Naive thymus-derived CD8-positive, alpha-beta T cell (primary cell): ENCODE measurements at regions not wholly inside any gene's neighbourhood (a gene's known extent, or its start where the extent isn't known, plus 50 kb on each side); places are given as distances from the start of the nearest gene placed in this dataset.
A peak's percentile ranks its signal among the peaks of the same experiment; 100 is the strongest.
"Not testable (repeated sequence)": the region's sequence is repeated elsewhere in the genome, so short reads cannot be mapped to it uniquely, and the experiment has no call there.

Experiments
- ATAC-seq, 2 donors: fragments of 150-1000 bp; cut with Tn5 transposase in 1 of 2; sonication (Bioruptor Pico), chemical (Tn5 transposase) in 1 of 2; 1 replicate in 1 of 2; 2 replicates in 1 of 2; pipeline ENCODE4 v1.10.0; 2021; ENCODE audit warnings: mild to moderate bottlenecking in 2 of 2, moderate library complexity in 2 of 2
- POLR2A ChIA-PET: fragments of 350-600 bp; sonication (Branson Sonifier 250); formaldehyde crosslinking; loops from one replicate; lab custom pipeline; 2021; ENCODE audit warnings: antibody characterized with exemption; lab: Charles Lee
- DNase-seq, 10 donors: peaks; one replicate each; pipeline versions ENCODE4 v3.0.0 to v3.0.0-alpha.2; 2020 to 2022
- H3K27ac Mint-ChIP-seq, 10 donors: one replicate each; pipeline ENCODE4 v1.8.0; 2020 to 2022; ENCODE audit warnings: mild to moderate bottlenecking in 10 of 10, mixed read lengths in 10 of 10, moderate library complexity in 4 of 10, inconsistent platforms in 1 of 10
- H3K27me3 Mint-ChIP-seq, 5 donors: one replicate each; pipeline ENCODE4 v1.8.0; 2021 to 2022; ENCODE audit warnings: mixed read lengths in 5 of 5
- H3K36me3 Mint-ChIP-seq, 3 donors: one replicate each; pipeline ENCODE4 v1.8.0; 2020 to 2022; ENCODE audit warnings: mixed read lengths in 3 of 3, mild to moderate bottlenecking in 2 of 3, inconsistent platforms in 1 of 3
- H3K4me1 Mint-ChIP-seq, 4 donors: one replicate each; pipeline ENCODE4 v1.8.0; 2021 to 2022; ENCODE audit warnings: mixed read lengths in 4 of 4
- H3K4me3 Mint-ChIP-seq, 10 donors: one replicate each; pipeline ENCODE4 v1.8.0; 2020 to 2022; ENCODE audit warnings: mild to moderate bottlenecking in 10 of 10, mixed read lengths in 10 of 10, moderate library complexity in 6 of 10, inconsistent platforms in 1 of 10
- H3K9me3 Mint-ChIP-seq, 9 donors: one replicate each; pipeline ENCODE4 v1.8.0; 2020 to 2022; ENCODE audit warnings: mixed read lengths in 9 of 9, mild to moderate bottlenecking in 3 of 9, inconsistent platforms in 1 of 9, moderate library complexity in 1 of 9

DNA sequence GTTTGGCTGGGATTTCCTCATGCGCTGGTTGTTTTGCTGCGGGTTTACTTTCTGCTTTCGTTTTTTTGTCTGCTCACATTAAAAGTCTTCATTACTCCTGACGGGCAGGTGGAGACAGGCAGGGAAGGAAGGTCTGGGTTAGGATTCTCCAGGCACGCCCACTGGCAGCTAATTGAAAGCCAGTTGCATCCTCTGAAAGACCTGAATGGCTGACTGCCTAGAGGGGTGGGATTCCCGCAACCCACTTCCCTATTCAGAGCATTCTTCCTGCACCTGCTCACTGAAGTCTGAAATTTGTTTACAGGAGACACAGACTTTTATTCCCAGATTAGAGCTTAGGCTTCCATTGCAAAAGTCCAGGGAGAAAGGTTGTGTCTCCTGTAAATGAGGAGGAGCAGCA lies 172.0 kb downstream of the UQCRFS1 start:
- H3K27ac Mint-ChIP-seq, result no peak overlapping the region
- POLR2A ChIA-PET, result no interaction called here
- no peak for ATAC-seq

DNA sequence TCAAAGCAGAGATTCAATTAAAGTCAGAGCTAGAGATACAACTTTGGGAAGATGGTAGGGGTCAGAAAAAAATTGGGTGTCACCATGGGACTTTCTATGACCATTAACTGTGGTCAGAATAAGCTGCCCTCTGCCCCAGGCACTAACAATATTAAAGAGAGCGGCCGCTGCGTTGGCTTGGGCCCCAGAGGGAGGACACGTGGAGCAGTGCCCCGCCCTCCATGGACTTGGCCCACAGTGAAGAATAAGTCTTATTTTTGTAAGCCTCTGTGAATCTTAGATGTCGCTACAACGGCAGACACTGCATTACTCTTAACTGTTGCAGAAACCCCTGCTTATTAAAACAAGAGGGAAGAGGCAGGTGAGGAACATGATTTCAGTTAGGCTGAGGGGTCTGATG lies 172.7 kb downstream of the UQCRFS1 start:
- POLR2A ChIA-PET, result no interaction called here
- H3K9me3 Mint-ChIP-seq, result peaks cover 0 to 9% (median 0%) of the 10 kb centered on the region in 9 donors
- no peaks in the 10 kb centered on the region for H3K4me1 Mint-ChIP-seq
- peaks cover 0 to 5% (median 0%) of the 10 kb centered on the region in 3 donors for H3K36me3 Mint-ChIP-seq
- H3K27me3 Mint-ChIP-seq, result peaks cover 0 to 22% (median 11%) of the 10 kb centered on the region in 5 donors
- no peak for DNase-seq
- peak overlapping the region in 1 of 10 donors; percentile 62 for H3K27ac Mint-ChIP-seq
- no peak overlapping the region for H3K4me3 Mint-ChIP-seq
- no peak for ATAC-seq

More for the DNA sequence above, 172.0 kb downstream of the UQCRFS1 start:
- peaks cover 0 to 5% (median 0%) of the 10 kb centered on the region in 3 donors for H3K36me3 Mint-ChIP-seq
- H3K9me3 Mint-ChIP-seq, result peaks cover 0 to 9% (median 0%) of the 10 kb centered on the region in 9 donors
- peaks cover 0 to 22% (median 11%) of the 10 kb centered on the region in 5 donors for H3K27me3 Mint-ChIP-seq
- no peak for DNase-seq
- no peaks in the 10 kb centered on the region for H3K4me1 Mint-ChIP-seq
- H3K4me3 Mint-ChIP-seq, result no peak overlapping the region

DNA sequence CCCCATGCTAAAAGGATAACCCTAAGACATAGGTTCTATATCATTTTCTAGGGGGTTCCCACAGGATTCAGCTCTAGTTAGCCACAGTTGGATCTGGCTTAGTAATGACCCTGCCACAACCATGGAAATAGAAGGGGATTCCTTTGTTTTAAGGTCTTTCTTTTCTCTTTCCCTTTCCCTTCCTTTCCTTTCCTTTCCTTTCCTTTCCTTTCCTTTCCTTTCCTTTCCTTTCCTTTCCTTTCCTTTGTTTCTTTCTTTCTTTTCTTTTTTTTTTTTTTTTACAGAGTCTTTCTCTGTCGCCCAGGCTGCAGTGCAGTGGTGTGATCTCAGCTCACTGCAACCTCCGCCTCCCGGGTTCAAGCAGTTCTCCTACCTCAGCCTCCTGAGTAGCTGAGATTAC lies 173.9 kb downstream of the UQCRFS1 start:
- ATAC-seq, H3K36me3 Mint-ChIP-seq, H3K4me1 Mint-ChIP-seq, POLR2A ChIA-PET, H3K4me3 Mint-ChIP-seq, DNase-seq, H3K9me3 Mint-ChIP-seq, H3K27ac Mint-ChIP-seq: not testable (repeated sequence)
- H3K27me3 Mint-ChIP-seq, result peaks cover 0 to 22% (median 11%) of the 10 kb centered on the region in 5 donors

DNA sequence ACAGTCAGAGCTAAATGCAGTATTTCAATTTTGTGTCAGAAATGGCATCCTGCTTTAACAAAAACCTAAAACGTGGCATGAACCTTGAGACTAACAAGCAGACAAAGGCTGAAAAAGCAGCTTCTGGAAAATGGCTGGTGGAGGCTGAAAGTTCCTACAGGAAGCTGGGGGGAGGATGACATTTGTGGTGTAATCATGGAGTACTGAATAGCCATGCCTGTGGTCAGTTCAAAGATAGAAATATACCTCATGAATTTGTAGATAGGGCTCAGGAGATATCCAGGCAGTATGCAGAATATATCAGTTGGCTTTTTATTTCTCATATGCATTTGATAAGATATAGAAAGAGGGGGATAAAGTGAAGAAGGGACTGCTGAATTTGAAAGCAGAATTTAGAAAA lies 181.7 kb downstream of the UQCRFS1 start:
- H3K36me3 Mint-ChIP-seq, result peaks cover 0 to 3% (median 0%) of the 10 kb centered on the region in 3 donors
- no peaks in the 10 kb centered on the region for H3K4me1 Mint-ChIP-seq
- peaks cover 0 to 10% (median 0%) of the 10 kb centered on the region in 5 donors for H3K27me3 Mint-ChIP-seq
- H3K4me3 Mint-ChIP-seq, result no peak overlapping the region
- peaks cover 0 to 12% (median 3%) of the 10 kb centered on the region in 9 donors for H3K9me3 Mint-ChIP-seq
- DNase-seq, result no peak
- no peak overlapping the region for H3K27ac Mint-ChIP-seq
- ATAC-seq, result no peak
- POLR2A ChIA-PET, result no interaction called here

DNA sequence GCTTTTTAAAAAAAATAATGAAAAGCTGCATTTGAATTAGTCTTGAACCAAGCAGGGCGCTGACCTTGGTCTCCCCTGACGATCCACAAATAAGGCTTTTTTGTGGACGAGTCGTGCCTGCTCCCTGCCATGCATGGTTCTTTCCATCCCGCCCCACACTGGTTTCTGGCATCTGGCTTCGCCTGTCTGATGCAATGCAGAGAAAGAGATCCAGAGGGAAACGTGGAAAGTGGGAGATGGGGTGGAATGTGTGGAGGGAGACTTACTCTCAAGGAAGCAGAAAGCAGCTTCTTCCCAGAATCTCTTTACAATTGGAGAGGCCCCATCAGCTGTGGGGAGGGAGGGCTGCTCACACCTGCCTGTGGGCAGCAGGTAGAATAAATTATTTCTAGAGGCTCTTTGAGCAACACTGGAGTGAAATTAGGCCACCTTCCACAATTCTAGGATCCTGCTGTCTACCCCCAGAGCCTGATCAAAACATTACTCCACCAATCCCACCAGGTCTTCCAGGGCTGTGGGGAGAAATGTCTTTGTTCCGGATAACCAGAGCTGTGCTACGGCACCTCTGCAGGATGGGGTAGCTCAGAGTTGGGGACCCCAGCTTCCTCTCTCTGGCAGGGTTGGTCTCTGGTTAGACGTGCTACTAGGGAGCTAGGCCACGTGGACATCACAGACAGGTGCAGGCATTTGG lies 183.5 kb downstream of the UQCRFS1 start:
- H3K9me3 Mint-ChIP-seq, result peaks cover 0 to 12% (median 3%) of the 10 kb centered on the region in 9 donors
- no peak for DNase-seq
- no peak overlapping the region for H3K4me3 Mint-ChIP-seq
- no peak for ATAC-seq
- POLR2A ChIA-PET, result no interaction called here
- H3K27me3 Mint-ChIP-seq, result peaks cover 0 to 11% (median 0%) of the 10 kb centered on the region in 5 donors
- no peaks in the 10 kb centered on the region for H3K4me1 Mint-ChIP-seq
- H3K36me3 Mint-ChIP-seq, result peaks cover 0 to 3% (median 0%) of the 10 kb centered on the region in 3 donors
- no peak overlapping the region for H3K27ac Mint-ChIP-seq

DNA sequence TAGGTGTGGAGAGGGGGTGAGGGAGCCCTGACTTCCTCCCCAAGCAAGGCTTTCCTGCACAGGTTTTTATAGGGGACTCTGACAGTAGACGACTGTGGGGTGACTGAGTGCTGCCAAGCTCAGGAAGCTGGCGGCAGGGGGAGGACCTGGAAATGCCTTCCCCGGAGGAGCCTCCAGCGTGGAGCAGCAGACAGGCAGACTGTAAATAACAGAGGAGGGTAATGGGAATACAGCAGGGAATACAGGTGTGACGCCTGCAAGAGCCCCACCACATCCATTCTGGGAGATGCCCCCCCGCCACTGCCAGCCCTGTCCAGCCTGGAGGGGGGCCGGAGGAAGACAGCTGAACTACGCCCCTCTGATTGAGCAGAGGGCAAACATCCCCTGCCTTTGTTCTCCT lies 190.4 kb downstream of the UQCRFS1 start:
- no peaks in the 10 kb centered on the region for H3K4me1 Mint-ChIP-seq
- H3K27me3 Mint-ChIP-seq, result peaks cover 0 to 16% (median 14%) of the 10 kb centered on the region in 5 donors
- no peak overlapping the region for H3K4me3 Mint-ChIP-seq
- no peaks in the 10 kb centered on the region for H3K36me3 Mint-ChIP-seq
- ATAC-seq, result no peak
- H3K27ac Mint-ChIP-seq, result no peak overlapping the region
- DNase-seq, result no peak
- POLR2A ChIA-PET, result no interaction called here
- no peaks in the 10 kb centered on the region for H3K9me3 Mint-ChIP-seq

DNA sequence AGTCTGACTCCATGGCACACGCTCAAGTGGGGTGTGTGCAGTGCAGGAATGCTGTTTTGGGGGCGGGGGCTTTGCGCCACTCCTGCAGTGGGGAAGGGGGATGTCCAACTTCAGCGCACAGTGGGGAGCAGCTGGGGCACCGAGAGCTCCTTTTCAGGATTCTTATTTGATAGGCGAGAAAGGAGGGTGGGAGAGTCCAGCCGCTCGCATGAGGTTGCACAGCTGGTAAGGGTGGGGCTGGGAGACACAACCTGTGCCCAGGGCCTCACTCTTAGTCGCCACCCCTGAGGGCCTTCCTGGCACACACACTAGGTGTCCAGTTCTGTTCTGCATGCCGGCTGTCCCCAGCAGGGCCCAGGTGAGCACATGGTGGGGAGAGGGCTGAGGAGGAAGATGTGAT lies 190.8 kb downstream of the UQCRFS1 start:
- ATAC-seq, result no peak
- Mint-ChIP-seq H3K27ac (no peak overlapping the region), H3K4me3 (no peak overlapping the region), H3K27me3 (peaks cover 0 to 20% (median 14%) of the 10 kb centered on the region in 5 donors), H3K4me1 (no peaks in the 10 kb centered on the region), H3K36me3 (no peaks in the 10 kb centered on the region), H3K9me3 (no peaks in the 10 kb centered on the region)
- POLR2A ChIA-PET, result no interaction called here
- no peak for DNase-seq

DNA sequence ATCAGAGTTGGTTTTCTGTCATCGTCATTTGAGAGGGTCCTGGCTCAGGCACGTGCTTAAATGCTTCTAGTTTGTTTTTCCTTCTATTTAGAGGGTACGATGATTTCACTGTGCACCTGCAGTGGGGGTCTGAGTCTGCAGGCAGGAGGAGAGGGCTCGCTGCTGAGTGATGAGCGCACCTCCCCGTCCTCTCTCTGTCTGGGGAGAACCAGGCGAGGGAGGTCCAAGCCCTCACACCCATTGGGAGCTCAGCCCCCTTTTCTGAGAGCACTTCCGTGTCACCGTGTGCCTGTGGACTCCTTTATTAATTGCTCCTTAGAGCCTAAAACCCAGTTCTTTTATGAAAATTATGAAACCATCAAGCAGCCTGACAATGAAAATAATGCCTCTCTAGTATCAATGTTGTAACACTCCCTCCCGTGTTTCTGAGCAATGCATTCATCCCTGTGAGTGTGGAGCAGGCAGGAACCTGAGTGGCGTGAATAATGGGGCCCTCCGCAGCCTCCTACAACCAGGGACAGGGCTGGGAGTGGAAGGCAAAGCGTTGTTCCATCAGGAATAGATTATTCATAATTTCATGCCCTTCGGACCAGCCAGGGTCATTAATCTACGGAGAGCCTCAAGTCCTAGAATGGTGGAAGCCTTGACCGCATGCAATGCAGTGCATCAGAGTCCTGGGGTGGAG lies 191.6 kb downstream of the UQCRFS1 start:
- peaks cover 0 to 28% (median 16%) of the 10 kb centered on the region in 5 donors for H3K27me3 Mint-ChIP-seq
- H3K4me1 Mint-ChIP-seq, result no peaks in the 10 kb centered on the region
- H3K36me3 Mint-ChIP-seq, result no peaks in the 10 kb centered on the region
- H3K9me3 Mint-ChIP-seq, result no peaks in the 10 kb centered on the region
- ATAC-seq (no peak), DNase-seq (no peak)
- POLR2A ChIA-PET, result no interaction called here
- H3K27ac Mint-ChIP-seq, result no peak overlapping the region
- H3K4me3 Mint-ChIP-seq, result no peak overlapping the region

DNA sequence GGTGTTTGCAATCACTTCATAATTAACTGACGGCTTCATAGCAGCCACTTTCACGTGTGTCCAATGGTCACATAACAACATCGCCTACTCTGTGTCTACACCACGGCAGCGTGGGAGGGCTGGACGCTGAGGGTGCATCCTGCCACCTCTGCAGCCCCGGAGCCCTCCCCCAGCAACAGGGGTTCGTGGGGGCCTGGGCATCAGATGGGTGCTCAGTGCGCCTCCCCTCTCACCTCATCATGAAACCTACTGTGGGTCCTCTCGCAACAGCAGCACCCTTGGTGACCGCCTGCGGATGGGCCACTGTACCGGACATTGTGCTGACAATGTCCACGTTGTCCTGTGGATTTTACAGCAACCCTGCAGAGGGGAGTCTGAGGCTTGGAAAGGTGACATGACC lies 193.5 kb downstream of the UQCRFS1 start:
- no peaks in the 10 kb centered on the region for H3K36me3 Mint-ChIP-seq
- no peaks in the 10 kb centered on the region for H3K9me3 Mint-ChIP-seq
- H3K27ac Mint-ChIP-seq, result no peak overlapping the region
- peaks cover 0 to 1% (median 0%) of the 10 kb centered on the region in 4 donors for H3K4me1 Mint-ChIP-seq
- H3K4me3 Mint-ChIP-seq, result no peak overlapping the region
- DNase-seq (no peak), ATAC-seq (no peak)
- POLR2A ChIA-PET, result no interaction called here
- H3K27me3 Mint-ChIP-seq, result peaks cover 0 to 39% (median 22%) of the 10 kb centered on the region in 5 donors

DNA sequence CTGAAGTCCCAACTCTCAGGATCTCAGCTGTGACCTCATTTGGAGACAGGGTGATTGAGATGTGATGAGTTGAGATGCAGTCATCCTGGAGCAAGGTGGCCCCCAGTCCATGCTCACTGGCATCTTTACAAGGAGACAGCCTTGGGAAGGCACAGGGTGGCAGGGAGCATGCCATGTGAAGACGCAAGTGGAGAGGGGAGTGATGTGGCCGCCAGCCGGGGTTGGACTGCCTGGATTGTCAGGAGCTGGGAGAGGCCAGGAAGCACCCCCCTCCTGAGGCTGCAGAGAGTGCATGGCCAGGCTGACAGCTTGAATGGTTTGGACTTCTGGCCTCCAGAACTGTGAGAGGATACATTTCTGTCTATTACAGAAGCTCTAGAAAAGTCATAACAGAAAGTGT lies 194.4 kb downstream of the UQCRFS1 start:
- ATAC-seq (no peak), DNase-seq (no peak)
- Mint-ChIP-seq H3K27me3 (peaks cover 0 to 42% (median 22%) of the 10 kb centered on the region in 5 donors), H3K36me3 (no peaks in the 10 kb centered on the region), H3K27ac (no peak overlapping the region), H3K4me3 (peak overlapping the region in 1 of 10 donors; percentile 36), H3K4me1 (peaks cover 0 to 1% (median 0%) of the 10 kb centered on the region in 4 donors), H3K9me3 (no peaks in the 10 kb centered on the region)
- POLR2A ChIA-PET, result no interaction called here

DNA sequence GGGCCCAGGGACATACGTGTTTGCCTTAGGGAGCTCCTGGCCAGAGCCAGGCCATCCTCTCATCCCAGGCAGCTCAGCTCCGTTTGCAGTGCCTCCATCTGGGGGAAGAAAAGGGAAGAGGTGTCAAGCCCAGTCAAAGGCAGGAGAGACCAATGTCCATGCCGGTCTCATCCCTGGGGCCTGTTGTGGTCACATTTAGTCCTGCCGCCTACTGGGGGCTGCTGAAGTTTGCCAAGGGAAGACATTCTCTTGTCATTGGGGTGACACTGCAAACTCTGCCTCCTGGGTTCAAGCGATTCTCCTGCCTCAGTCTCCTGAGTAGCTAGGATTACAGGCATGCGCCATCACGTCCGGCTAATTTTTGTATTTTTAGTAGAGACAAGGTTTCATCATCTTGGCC lies 195.2 kb downstream of the UQCRFS1 start:
- ATAC-seq (no peak), DNase-seq (no peak)
- Mint-ChIP-seq H3K27me3 (peaks cover 0 to 42% (median 22%) of the 10 kb centered on the region in 5 donors), H3K9me3 (no peaks in the 10 kb centered on the region), H3K4me3 (no peak overlapping the region), H3K4me1 (peaks cover 0 to 1% (median 0%) of the 10 kb centered on the region in 4 donors), H3K27ac (no peak overlapping the region), H3K36me3 (no peaks in the 10 kb centered on the region)
- POLR2A ChIA-PET, result no interaction called here

DNA sequence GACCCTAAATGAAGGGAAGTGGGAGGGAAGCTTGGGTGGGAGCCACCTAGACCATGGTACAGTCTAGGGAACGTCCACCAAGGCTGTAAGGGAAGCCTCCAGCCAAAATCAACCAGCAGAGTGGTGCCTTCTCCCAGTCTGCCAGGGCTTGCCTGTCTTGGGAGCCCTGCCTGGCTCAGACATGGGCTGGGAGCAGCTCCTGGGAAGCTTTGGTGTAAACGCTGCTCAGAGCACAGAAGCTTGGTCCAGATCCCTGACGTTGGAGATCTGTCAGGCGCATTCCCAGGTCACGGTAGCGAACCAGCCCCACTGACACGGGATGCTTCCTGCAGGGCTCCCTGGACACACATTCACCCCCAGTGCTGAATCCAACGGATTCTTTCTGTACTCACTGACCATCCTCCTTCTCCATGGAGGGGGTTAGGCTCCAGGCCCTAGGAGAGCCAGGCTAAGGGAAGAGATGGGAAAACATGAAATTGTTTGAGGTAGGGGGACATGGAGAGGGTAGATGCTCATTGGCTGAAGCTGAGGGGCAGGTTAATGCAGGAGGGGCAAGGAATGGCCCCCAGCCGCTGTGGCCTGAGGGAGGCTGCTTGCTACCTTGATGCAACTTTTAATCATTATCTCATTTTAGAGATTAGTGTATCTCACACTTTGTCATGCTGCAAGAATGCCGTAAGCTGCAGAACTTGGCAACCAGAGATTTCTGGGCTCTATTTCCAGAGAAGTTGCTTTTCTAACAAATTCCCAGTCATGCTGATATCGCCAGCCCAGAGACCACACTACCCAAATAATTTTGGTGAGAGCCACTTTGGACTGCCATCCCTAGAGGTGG lies 195.8 kb downstream of the UQCRFS1 start:
- Mint-ChIP-seq H3K27ac (no peak overlapping the region), H3K9me3 (no peaks in the 10 kb centered on the region), H3K4me3 (no peak overlapping the region), H3K4me1 (peaks cover 0 to 1% (median 0%) of the 10 kb centered on the region in 4 donors), H3K36me3 (no peaks in the 10 kb centered on the region), H3K27me3 (peaks cover 0 to 42% (median 22%) of the 10 kb centered on the region in 5 donors)
- ATAC-seq (no peak), DNase-seq (no peak)
- POLR2A ChIA-PET, result no interaction called here

DNA sequence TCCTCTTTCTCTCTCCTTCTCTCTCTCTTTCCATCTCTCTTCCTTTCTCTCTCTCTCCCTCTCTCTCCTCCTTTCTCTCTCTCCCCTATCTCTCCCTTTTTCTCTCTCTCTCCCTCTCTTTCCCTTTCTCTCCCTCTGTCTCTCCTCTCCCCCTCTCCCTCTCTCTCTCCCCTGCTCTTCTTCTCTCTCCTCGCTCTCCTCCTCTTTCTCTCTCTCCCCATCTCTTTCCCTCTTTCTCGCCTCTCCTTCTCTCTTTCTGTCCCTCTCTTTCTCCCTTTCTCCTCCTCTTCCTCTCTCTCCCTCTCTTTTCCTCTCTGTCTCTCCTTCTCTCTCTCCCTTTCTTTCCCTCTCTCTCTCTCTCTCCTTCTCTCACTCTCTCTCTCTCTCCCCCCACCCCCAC lies 196.6 kb downstream of the UQCRFS1 start:
- H3K27ac Mint-ChIP-seq, result peak overlapping the region in 1 of 10 donors; percentile 36
- H3K27me3 Mint-ChIP-seq, result peaks cover 0 to 42% (median 22%) of the 10 kb centered on the region in 5 donors
- peaks cover 0 to 1% (median 0%) of the 10 kb centered on the region in 4 donors for H3K4me1 Mint-ChIP-seq
- ATAC-seq, result no peak
- H3K4me3 Mint-ChIP-seq, result no peak overlapping the region
- POLR2A ChIA-PET, result no interaction called here
- DNase-seq, result no peak
- H3K9me3 Mint-ChIP-seq, result no peaks in the 10 kb centered on the region
- H3K36me3 Mint-ChIP-seq, result no peaks in the 10 kb centered on the region
